Left lobe of liver (tissue), 2 donors: ENCODE measurements at regions not wholly inside any gene's neighbourhood (a gene's known extent, or its start where the extent isn't known, plus 50 kb on each side); places are given as distances from the start of the nearest gene placed in this dataset.
"Not testable (repeated sequence)": the region's sequence is repeated elsewhere in the genome, so short reads cannot be mapped to it uniquely, and the experiment has no call there.

Experiments
- ATAC-seq: fragments of 200-7000 bp; cut with Tn5 transposase; one replicate; pipeline ENCODE4 v1.9.1; 2020; ENCODE audit warnings: mild to moderate bottlenecking, moderate library complexity
- DNase-seq: peaks from one replicate; pipeline ENCODE4 v3.0.0-alpha.2; 2020; ENCODE audit warnings: low spot score
- donor health status: DM: no; HTN: no; CAD: no; lungs with moderate emphysema.
- donor health status: DM: no; HTN: yes; CAD: no.

GRCh38 chr6:144471986-144472385, 186.9 kb downstream of the UTRN start:
- no peak for DNase-seq
- no peak for ATAC-seq

DNA sequence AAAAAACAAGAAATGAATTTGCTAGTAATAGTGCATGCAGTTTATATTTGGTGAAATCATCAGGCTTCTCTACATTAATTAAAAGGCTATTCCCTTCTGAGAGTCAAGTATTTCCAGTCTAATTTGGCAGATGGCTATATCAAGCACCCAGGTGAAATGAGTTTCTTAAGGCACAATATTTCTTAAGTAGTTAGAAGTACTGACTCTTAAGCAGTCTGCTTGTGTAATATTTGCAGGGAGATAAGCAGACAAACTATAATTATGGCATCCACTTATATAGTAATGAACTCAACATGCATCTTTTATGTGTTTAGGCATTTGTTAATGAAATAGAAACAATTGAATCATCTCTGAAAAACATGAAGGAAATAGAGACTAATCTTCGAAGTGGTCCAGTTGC, 189.2 kb downstream of the UTRN start:
- DNase-seq (no peak), ATAC-seq (no peak)

- ATAC-seq = no peak
- DNase-seq = no peak
Observed at GRCh38 chr6:144474904-144475303, 189.8 kb downstream of the UTRN start.

DNA sequence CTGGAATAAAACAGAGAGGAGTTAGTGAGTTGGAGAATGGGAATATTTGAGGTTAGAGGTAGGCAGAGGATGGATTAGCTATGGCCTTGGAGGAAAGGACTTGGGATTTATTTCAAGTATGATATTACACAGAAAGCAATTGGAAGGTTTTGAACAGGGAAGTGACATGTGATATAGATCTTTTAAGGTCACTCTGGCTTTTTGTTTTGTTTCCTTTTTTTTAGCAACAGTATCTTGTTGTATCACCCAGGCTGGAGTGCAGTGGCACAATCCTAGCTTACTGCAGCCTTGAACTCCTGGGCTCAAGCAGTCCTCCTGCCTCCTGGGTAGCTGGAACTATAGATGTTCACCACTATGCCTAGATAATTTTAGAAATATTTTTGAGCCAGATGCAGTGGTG, 190.3 kb downstream of the UTRN start:
- ATAC-seq = no peak
- DNase-seq = no peak

- no peak for DNase-seq
- no peak for ATAC-seq
Observed at GRCh38 chr6:144476286-144476685, 191.2 kb downstream of the UTRN start.

DNA sequence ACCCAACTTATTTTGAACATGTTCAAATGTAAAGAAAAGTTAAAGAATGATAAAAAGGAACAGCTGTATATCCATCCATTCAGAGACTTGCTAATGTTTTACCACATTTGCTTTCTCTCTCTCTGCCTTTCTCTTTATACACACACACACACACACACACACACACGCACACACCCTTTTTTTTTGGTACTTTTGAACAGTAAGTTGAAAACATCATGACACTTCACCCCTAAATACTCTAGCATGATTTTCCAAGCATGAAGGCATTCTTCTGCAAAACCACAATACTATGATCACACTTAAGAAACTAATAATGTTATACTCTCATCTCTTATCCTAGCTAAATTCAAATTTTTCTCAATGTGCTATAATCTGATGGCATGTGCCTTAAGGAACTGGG, 192.3 kb downstream of the UTRN start:
- ATAC-seq (no peak), DNase-seq (no peak)

DNA sequence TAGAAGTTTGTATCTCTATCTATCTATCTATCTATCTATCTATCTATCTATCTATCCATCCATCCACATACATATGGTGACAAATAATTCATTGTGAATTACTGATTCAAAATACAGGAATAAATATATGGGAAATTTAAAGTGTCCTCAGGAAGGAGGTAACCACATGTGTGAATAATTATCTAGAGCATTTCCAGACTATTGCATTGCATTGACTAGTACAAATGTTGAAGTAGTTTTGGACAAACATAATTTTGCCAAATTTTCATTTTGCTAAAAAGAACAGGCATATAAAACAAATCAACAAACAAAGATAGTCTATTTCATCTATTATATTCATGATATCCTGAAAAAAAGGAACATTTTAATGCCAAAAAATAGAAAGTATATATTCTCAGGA, 192.7 kb downstream of the UTRN start:
- DNase-seq = no peak
- ATAC-seq = no peak

DNA sequence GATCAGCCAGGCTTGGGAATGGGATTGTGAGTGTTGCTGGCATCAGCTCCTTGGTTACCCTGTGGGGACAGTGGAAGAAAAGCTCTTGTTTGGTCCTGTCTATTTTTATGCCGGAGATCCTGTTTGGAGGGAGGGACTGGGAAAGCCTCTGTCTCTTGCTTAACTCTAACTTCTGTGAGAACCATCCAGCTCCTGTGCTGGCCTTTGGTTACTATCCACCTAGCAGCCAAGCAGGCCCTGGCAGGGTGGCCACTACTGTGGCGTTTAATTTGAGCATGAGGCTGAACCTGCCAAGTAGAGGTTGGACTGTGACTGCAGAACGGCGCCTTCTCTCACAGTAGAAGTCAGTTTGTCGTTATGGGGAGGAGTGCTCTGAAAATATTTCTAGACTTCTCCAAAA, 193.3 kb downstream of the UTRN start:
- DNase-seq = peak; percentile 88
- ATAC-seq = peak; percentile 99

GRCh38 chr6:144479991-144480390, 194.9 kb downstream of the UTRN start:
- DNase-seq (no peak), ATAC-seq (no peak)

GRCh38 chr6:144480473-144480872, 195.3 kb downstream of the UTRN start:
- ATAC-seq = no peak

GRCh38 chr6:144481527-144481926, 196.4 kb downstream of the UTRN start:
- ATAC-seq = no peak
- DNase-seq = no peak

More at GRCh38 chr6:144480473-144480872, 195.3 kb downstream of the UTRN start:
- DNase-seq = no peak

- ATAC-seq = peak; percentile 70
- peak; percentile 68 for DNase-seq
Observed at GRCh38 chr6:144482142-144482541, 197.0 kb downstream of the UTRN start.

- DNase-seq = no peak
- ATAC-seq = no peak
Observed at GRCh38 chr6:144485531-144485930, 200.4 kb downstream of the UTRN start.

- DNase-seq = no peak
- no peak for ATAC-seq
Observed at GRCh38 chr6:144488590-144488989, 203.5 kb downstream of the UTRN start.

DNA sequence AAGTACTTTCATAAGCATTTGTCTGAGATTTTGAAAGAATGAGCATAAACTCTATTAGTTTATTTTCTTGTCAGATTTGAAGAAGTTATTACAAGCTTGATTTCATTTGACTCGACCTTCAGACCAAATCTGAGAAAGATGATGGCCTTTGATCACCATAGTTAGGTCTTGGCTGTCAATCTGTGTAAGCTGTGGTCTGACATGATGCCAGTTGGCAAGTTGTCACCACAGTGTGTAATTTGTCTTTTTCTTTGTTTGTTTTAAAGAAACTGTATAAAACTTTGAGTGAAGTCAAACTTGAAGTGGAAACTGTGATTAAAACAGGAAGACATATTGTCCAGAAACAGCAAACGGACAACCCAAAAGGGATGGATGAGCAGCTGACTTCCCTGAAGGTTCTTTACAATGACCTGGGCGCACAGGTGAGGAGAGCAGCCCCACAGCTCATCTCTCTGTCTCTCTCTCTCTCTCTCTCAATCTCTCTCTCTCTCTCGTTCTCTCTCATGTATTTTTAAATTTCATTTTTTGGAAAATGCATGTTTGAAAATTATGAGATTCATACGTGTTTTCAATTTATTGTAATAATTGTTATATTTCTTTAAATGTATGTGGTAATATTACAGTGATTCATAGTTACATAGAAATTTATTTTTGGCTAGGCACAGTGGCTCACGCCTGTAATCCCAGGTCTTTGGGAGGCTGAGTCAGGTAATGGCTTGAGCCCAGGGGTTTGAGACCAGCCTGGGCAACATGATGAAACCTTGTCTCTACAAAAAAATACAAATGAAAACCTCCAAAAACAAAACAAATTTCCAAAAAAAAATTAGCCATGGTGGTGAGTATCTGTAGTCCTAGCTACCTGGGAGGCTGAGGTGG, 208.1 kb downstream of the UTRN start:
- ATAC-seq (peak; percentile 87), DNase-seq (peak; percentile 71)

DNA sequence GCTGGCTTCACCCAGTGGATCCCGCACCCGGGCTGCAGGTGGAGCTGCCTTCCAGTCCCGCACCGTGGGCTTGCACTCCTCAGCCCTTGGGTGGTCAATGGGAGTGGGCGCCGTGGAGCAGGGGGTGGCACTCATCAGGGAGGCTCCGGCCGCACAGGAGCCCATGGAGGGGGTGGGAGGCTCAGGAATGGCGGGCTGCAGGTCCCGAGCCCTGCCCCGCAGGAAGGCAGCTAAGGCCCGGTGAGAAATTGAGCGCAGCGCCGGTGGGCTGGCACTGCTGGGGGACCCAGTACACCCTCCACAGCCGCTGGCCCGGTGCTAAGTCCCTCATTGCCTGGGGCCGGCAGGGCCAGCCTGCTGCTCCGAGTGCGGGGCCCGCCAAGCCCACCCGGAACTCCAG, 209.9 kb downstream of the UTRN start:
- DNase-seq, ATAC-seq: not testable (repeated sequence)

DNA sequence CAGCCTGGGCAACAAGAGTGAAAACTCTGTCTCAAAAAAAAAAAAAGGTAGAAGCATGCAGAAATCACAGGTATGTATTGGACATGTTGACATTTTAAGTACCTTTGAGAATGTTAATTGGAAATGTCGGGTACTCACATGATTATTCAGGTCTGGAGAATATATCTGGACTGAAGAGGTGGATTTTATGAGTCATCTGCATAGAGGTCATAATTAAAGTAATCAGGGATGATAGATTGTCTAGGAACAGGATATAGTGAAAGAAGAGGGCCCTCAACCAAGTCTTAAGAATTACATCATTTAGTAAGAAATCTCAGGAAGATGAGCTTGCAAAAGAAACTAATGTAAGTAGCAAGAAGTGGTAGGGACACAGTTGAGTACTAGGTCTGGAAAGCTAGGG, 212.5 kb downstream of the UTRN start:
- no peak for DNase-seq
- ATAC-seq = no peak

GRCh38 chr6:144500892-144501291, 215.8 kb downstream of the UTRN start:
- no peak for ATAC-seq
- no peak for DNase-seq

GRCh38 chr6:144505214-144505613, 220.1 kb downstream of the UTRN start:
- not testable (repeated sequence) for ATAC-seq

DNA sequence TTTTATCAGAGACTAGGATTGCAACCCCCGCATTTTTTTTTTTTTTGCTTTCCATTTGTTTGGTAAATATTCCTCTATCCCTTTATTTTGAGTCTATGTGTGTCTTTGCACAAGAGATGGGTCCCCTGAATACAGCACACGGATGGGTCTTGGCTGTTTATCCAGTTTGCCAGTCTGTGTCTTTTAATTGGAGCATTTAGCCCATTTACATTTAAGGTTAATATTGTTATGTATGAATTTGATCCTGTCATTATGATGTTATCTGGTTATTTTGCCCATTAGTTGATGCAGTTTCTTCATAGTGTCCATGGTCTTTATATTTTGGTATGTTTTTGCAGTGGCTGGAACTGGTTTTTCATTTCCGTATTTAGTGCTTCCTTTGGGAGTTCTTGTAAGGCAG, 220.9 kb downstream of the UTRN start:
- ATAC-seq, DNase-seq: not testable (repeated sequence)

More at GRCh38 chr6:144505214-144505613, 220.1 kb downstream of the UTRN start:
- not testable (repeated sequence) for DNase-seq

GRCh38 chr6:144507772-144508312, 222.7 kb downstream of the UTRN start:
- not testable (repeated sequence) for ATAC-seq, DNase-seq

DNA sequence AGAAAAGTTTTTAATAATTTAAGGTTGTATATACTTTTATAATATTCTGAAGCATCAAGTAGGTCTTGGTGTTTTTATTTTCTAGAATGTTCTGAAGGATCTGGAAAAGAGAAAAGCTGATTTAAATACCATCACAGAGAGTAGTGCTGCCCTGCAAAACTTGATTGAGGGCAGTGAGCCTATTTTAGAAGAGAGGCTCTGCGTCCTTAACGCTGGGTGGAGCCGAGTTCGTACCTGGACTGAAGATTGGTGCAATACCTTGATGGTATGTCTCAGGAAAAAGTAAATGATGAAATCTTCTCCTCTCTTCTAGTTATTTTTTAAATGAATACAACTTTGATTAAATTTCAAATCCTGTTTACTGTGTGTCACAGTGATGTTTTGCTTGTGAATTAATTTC, 225.7 kb downstream of the UTRN start:
- ATAC-seq (no peak), DNase-seq (no peak)
